Activated naive CD4-positive, alpha-beta T cell treated with anti-CD3 and anti-CD28 coated beads, Interleukin-2, amount 50 U/mL, for 16 hours (primary cell): ENCODE measurements at regions not wholly inside any gene's neighbourhood (a gene's known extent, or its start where the extent isn't known, plus 50 kb on each side); places are given as distances from the start of the nearest gene placed in this dataset.
"Not testable (repeated sequence)": the region's sequence is repeated elsewhere in the genome, so short reads cannot be mapped to it uniquely, and the experiment has no call there.

Experiments
- DNase-seq: peaks from one replicate; pipeline ENCODE4 v3.0.0-alpha.2; 2020

DNA sequence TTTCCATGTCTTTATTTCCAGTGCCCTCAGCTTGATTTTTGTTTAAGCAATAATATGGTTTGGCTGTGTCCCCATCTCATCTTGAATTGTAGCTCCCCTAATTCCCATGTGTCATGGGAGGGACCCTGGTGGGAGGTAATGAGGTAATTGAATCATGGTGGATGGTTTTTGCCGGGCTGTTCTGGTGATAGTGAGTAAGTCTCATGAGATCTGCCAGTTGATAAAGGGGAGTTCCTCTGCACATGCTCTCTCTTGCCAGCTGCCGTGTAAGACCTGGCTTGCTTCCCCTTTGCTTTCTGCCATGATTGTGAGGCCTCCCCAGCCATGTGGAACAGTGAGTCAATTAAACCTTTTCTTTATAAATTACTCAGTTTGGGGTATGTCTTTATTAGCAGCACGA, 559.6 kb upstream of the ADAMTS5 start:
- no peak for DNase-seq

DNA sequence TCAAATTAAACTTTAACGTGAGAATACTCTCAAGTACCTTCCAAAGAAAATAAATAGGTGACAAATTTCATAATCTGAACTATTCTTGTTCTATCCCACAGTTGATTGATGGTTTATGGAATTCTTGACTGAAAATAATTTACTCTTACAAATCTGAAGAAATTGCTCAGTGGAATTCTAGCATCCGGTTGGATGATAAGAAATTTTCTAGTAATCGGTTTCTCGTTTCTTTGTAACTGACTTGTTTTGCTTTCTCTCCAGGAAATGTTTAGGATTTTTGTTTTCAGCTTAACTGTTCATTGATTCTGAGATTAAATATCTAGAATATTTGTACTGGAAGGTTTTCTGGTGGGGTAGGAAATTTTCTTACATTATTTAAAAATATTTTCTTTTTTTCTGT, 558.9 kb upstream of the ADAMTS5 start:
- DNase-seq = no peak

DNA sequence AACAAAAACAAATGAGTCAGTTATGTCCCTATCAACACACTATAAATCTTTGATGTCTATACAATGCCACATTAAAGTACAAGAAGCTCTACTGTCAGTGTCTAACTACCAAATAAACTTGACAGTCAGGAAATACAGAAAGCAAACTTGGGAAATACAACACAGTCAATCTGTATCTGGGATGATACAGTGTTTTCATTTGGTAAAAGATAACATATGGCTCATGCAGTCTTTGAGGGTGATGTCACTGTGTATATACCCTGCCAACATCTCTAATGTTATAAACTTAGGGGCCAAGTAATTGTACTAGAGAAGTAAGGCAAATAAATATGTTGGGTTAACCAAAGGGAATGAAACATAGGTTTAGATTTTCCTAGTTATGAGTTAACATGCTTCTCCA, 552.5 kb upstream of the ADAMTS5 start:
- DNase-seq = no peak

DNA sequence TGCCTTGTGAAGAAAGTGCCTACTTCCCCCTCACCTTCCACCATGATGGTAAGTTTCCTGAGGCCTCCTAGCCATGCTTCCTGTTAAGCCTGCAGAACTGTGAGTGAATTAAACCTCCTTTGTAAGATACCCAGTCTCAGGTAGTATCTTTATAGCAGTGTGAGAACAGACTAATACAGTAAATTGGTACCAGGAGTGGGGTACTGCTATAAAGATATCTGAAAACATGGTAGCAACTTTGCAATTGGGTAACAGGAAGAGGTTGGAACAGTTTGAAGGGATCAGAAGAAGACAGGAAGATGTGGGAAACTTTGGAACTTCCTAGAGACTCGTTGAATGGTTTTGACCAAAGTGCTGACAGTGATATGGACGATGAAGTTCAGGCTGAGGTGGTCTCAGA, 550.3 kb upstream of the ADAMTS5 start:
- DNase-seq = not testable (repeated sequence)

DNA sequence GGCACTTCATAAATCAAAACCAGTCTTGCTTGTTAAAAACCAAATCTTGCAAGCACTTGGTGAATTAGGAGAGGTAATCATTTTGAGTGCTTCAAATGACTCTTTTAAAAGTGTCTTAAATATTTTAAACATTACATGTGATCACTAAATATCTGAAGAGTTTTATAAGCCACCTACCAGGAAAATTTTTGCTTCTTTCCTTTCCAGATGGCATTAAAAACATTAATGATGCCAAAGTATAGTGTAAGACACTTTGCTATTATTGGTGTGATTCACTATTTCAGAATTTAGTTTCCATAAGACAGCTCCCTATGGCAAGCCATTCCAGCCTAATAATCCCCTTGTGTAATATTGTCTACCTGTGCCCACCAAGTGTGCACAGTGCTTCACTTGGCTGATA, 548.8 kb upstream of the ADAMTS5 start:
- DNase-seq = no peak

DNA sequence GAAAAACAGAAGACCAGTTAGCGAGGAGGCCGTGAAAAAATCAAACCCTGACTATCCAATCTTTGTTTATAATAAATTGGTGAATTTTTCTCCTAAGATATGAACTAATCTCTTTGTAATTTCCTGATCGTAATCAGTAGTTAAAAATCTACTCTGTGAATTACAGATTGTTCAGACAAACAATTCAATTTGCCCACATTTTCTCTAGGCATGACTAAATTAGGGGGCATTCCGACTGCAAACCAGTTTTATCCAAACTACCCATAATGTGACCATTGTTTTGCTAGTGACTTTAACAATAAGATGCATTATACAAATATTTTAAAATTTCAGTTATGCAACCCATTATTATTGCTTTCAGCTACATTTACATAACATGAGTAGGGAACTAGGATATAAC, 546.9 kb upstream of the ADAMTS5 start:
- no peak for DNase-seq

DNA sequence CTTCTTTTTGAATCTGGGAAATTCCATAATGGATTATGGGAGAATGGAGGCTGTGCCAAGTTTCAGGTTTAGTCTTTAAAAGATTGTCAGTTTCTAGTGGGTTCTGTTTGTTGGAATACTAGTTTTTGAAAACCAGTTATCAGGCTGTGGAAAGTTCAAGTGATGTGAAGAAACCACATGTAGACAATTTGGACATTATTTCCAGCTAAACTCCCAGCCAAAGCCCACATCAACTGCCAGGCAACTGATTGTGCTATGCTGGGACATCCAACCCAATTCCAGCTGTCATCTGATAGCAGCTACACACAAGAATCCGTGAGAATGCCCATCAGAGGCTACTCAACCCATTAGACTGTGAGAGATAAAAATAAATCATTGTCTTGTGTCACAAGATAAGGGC, 546.1 kb upstream of the ADAMTS5 start:
- DNase-seq = no peak

DNA sequence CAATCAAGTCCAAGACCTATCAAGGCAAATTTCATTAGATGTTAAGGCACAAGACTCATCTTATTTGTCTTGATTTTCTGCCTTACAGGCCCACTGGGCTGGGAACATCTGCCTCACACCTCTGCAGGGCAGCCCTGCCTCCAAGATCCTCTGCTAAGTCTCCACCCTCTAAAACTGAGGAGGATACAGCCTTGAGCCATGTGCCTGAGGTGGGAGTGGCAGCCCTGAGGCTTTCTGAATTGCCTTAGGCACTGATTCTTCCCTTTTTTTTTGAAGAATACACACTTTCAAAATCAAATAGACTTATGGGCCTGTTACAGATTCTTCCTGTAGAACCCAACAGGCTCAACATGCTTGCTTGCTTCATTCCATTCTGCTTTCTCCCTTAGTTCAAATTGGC, 544.3 kb upstream of the ADAMTS5 start:
- no peak for DNase-seq

DNA sequence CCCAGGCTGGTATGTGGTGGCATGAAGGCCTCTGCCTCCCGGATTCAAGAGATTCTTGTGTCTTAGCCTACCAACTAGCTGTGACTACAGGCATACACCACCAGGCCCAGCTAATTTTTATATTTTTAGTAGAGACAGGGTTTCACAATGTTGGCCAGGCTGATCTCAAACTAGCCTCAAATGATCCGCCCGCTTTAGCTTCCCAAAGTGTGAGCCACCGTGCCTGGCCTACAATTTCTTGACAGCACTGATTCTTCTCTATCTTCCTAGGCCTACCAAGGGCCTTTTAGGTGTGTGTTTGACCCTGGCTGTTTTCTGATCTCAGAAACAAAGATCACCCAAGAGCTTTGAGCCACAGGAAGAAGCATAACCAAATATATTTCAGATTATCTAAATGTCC, 540.8 kb upstream of the ADAMTS5 start:
- no peak for DNase-seq

DNA sequence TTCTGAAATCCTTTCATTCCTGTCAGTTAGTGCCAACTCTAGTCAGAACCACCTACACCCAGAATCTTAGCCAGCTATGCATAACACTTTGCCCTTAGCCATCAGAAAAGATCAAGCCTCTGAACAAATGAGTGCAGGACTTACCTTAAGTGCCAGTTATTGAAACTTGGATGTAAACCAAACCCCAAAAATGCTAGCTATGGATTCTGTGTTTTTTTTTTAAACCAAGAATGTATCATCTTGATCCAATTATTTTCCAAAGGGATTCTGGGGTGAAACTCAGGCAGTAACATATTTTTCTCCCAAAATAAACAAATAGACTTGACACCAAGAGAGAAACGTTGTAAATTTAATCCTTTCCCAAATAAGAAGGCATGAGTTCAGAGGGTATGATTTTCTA, 538.6 kb upstream of the ADAMTS5 start:
- DNase-seq = no peak

DNA sequence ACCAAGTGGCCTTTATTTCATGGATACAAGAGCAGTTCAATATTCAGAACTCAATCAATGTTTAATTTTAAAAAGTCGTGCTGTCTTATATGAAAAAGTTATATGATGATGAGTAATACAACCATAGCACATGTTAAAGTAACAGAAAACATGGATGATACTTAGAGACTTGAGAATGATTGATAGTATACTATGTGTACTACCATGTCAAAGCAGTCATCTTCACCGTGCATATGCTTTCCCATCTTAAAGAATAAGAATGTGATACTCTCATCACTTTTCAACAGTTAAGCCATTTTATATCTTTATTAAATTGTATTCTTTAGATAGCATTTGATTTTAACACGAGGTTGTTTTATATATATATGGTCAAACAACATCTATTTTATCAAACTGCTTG, 535.9 kb upstream of the ADAMTS5 start:
- DNase-seq = no peak

DNA sequence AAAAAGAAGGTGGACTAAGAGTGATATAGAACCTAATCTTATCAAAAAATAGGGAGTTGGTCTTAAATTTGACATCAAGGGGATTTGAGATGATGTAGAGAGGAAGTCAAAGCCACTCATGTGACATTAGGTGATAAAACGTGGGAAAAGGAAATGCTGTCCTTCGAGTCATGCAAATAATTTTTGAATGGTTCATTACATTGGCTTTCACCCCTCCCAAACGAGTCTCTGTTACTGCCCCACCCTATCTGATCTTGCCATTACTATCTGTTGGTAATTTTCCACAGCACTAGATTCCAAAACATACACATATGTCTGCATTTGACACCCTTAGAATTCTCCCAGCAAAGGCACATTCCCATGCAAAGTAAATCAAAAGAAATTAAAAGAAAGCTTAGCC, 531.1 kb upstream of the ADAMTS5 start:
- DNase-seq = no peak

DNA sequence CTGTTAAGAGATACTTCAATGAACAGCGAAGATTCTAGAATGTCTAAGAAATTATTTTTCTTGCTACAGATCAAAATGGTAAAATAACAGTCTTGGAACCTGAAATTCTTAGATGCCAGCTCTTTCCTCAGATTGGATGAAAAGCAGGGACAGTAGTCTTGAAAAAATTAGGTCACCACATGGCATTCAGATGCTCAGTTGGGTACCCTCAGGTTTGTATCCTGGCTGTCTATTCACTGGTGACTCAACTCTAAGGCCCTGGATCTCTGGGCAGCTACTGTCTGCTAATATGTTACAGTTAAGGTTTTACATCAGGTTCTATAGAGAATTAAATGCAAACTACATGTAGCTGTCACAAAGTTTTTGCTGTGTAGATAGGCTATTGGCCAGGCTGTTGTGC, 528.9 kb upstream of the ADAMTS5 start:
- DNase-seq = no peak

DNA sequence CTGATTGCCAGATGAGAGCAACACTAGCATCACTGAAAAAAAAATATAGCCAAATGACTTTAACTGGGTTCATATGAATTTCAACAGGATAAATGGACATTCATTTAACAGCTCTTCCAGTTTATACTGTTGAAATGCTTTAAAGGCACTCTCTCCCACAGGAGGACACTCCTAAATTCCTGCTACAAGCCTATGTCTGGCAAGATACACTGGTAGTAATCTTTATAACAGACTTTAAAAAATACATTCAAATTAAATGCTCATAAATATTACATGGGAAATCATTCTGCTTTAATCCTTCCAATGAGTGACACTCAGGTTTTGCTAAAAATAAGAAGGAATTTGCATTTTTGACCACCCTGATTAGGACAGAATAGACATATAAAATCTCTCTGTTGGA, 526.7 kb upstream of the ADAMTS5 start:
- DNase-seq = no peak

DNA sequence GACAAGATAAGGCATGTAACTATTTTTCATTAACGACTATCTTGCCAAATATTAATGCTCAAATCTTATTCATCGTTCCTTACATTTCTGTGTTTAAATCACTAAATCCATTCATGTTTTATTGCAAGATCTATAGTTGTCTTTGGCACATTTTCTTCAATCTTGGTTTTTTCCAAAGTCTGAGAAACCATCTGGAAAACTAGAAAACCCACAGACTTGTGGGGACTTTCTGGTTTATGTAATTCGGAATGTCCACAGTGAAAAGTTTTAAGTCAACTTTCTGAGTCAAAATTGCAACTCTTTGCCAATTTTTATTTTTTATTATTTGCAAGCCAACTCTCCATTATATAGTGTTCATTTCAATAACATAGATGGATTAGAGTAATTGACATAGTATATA, 520.8 kb upstream of the ADAMTS5 start:
- DNase-seq = no peak

DNA sequence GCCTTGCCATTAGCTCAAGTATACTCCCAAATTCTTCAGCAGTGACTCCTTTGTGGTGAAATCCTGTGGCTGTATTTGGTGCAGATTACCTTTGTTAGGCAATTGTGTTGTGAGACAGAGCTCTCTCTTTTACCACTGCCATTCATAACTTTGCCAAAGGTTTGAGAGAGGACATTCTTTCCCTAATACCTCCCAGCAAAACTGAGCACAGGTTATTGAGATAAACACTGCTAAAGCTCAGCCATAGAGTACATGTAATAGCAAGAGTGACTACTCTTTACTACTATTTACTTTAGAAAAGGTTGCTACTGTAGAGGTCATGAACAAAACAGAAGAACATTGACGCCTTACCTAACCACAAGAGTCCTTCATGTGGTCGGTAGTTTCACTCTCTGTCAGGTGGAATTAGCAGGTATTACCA, 514.0 kb upstream of the ADAMTS5 start:
- no peak for DNase-seq

DNA sequence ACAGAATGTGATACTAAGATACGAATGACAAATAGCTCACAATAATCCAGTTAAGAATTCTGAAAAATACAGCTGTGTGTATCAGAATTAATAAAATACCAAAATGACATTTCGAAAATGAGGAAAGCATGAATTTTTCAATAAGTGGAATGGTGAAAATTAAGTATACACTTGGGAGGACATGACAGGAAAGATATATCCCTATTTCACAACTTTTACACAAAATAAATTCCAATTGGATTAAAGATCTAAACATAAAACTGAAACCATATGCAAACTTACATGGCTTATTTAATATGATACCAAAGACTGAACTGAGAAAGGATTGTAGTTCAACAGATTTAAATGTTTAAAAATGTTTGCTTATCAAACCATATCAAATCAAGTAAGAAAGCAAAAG, 510.4 kb upstream of the ADAMTS5 start:
- no peak for DNase-seq

DNA sequence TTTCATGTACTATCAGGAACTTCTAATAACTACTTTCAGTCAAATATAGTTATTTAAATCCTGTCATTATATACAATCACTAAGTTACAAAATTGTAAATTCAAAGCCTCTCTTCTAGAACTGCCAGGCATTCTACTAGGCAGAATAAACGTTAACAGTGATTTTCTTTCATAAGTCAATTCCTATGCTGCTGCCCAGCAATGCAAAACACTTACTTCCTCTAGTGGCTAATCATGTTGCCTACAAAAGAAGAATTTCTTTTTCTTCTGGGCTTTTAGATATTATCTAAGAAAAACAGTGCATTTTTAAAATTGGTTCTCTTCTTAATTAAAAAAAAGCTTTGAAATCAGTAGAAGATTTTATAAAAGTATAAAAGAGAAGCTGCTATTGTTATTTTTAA, 509.8 kb upstream of the ADAMTS5 start:
- no peak for DNase-seq

DNA sequence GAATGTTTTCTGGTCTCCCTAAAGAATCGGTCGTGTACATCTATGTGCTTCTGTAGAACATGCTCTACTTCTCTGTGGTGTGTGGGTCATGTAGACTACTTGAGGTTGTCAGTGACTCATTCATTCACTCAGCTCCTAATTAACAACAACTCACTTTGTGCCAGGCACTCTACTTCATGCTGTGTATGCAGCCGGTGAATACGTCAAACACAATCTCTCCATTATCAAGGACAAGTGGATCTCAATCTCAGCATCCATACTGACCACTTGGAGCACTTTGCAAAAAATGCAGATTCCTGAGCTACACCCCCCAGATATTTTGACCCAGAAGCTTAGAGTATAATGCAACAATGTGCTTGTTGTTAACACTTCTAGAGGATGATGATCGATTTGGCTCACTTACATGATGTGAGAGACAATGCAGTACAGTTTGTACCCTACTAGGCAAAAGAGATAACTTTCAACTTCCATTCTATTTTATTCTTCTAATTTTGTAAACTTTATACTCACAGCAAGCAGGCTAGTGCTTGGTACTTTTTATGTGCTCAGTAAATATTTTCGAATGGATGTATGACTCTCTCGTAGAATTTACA, 508.6 kb upstream of the ADAMTS5 start:
- no peak for DNase-seq

DNA sequence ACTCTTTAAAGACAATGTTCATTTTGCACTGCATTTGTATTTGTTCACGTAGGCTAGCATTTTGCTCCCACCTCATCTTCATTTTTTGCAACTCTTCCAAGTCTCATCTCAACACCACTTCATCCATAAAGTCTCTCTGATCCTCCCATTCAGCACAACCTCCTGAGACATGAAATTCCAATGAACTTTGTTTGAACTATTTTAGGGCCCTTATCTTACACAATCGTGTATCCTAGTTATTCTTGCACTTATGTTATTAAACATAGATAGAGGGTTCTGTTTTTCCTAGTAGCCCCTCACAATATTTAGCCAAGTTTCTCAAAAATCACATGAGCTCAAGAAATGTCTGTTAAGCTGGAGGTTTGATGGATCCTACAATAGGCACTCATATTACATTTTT, 500.5 kb upstream of the ADAMTS5 start:
- no peak for DNase-seq

DNA sequence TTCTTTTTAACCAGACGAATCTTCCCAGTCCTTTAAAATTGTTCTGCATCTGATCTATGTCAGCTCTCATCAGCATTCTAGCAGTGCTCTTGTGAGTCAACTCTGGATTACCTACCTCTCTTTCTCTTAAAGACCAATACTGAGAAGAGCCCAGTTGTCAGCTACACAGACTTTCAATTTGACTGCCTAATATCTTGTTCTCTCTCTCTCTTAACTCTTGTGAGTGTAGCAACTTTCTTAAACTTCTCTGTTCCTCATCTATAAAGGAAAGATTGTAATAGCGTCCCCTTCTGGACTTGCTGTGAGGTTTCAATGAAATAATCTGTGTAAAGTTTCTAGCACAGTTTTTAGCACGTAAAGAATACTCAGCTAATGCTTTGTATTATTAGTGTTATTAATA, 499.3 kb upstream of the ADAMTS5 start:
- no peak for DNase-seq

DNA sequence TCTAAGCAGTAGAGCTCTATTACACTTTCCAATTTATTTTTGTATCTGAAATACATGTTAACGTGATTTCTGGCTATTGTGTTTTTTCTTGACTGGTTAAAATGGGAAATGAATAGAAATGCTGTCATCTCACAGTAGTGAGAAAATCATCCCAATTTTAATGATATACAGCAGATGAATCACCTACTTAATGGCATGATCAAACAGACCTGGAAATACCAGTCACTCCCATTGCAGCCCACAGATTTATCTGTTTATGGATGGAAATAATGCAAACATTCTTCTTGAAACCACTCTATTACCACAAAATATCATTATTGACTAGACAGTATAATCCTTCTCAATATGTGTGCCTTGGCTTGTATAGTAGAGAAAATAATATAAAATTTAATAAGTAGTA, 497.8 kb upstream of the ADAMTS5 start:
- DNase-seq = no peak

DNA sequence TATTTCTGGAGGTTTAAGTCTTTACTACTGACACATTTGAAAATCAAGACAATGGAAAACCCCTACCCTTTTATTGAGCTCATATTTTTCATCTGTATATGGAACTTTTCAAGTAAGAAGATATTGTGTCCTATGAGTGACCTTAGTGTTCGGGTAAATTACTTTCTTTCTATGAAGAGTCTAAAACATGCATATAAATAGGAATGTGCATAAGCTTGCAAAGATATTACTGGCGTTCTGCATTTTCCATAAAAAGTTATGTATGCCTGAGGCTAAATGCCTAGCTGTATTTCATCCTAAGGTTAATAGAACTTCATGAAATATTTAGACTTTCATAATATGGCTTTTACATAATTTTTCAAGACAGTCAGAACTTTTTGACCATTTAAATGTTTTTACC, 495.8 kb upstream of the ADAMTS5 start:
- DNase-seq = no peak

DNA sequence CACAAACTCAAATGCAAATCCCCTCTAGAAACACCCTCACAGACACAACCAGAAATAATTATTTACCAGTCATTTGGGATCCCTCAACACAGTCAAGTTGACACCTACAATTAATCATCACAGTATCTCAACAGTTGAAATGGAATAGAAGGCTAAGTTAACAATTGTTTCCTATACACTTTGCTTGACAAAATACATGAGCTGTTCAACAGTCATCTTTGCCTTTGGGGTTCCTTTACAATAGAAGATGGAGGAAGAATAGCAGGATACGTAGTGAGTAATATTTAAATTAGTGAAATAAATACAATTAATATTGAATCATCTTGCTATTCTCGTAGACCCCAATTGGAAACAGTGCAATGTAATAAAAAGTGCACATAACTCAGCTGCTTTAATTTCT, 487.3 kb upstream of the ADAMTS5 start:
- no peak for DNase-seq

DNA sequence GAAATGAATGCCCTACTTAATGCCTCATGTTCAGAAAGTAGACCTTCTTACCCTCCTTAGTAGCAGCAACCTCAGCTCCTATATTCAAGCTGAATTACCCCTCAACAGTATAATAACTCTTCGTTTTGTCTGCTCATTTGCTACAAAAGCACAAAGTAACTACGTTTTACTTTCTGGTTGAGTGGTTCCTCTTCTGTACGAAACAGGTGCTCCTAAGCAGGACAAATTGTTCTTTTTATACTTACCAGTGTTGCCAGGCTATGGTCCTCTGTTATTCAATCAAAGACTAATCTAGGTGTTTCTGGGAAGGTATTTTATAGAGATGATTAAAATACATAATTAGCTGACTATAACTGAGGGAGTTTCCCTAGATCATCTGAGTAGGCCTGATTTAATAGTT, 484.2 kb upstream of the ADAMTS5 start:
- no peak for DNase-seq

DNA sequence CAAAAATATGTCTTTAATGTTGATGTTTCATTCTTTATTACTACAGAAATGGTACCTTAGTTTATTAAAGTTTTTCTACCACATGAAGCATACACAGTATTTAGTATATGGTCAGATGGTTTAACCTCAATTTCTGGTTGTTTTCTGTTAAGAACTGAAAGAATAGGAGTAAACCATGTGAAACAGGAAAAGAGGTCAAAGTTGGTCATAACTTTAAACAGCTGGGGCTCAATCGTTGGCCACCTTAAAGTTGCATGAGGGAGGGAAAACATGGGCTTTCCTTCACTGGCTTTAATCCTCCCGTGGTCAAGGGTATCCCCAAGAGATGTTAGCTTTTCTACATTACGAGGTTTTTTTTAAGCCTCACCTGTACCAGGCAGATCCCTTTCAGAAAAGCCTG, 483.3 kb upstream of the ADAMTS5 start:
- DNase-seq = no peak
